Sigmoid colon (tissue), 4 donors: ENCODE measurements at regions not wholly inside any gene's neighbourhood (a gene's known extent, or its start where the extent isn't known, plus 50 kb on each side); places are given as distances from the start of the nearest gene placed in this dataset.

Experiments
- EP300 ChIP-seq, 4 donors: sonication (generic); formaldehyde crosslinking; IDR thresholded peaks; one replicate each; pipeline ENCODE4 v1.6.1; 2017; ENCODE audit warnings: antibody characterized with exemption in 4 of 4
- POLR2A ChIP-seq, 2 donors: fragments of 450-650 bp; IDR thresholded peaks; one replicate each; pipeline ENCODE4 v1.6.1; 2016; ENCODE audit warnings: antibody characterized with exemption in 2 of 2, mild to moderate bottlenecking in 2 of 2, moderate library complexity in 2 of 2
- TF ChIP-seq, protein P1 (sequence below), 4 experiments: fragments of 450-650 bp in 3 of 4; fragments of 200-600 bp in 1 of 4; IDR thresholded peaks; one replicate each; pipeline ENCODE4 v1.5.1; 2016 to 2019; ENCODE audit warnings: antibody characterized with exemption in 4 of 4, mild to moderate bottlenecking in 3 of 4, moderate library complexity in 2 of 4

DNA sequence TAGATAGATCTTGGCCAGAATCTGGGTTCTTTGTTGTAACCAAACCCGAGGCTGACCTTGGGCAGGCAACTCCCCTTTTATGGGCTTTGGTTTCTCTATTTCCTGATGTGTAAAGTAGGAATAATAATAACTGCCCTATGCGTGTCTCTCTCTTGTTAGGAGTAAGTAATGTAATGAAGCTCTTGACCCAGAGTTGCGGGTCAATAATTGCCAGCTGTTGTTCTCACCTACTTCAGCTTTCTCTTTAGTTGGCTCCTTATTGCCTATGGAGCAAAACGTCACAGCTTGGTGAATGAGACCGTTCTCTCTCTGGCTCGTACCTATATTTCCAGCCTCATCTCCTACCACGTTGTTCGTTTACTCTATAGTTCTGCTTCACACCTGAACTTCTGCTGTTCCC is 56.6 kb upstream of the KIRREL3 start:
- TF ChIP-seq, protein P1, sequence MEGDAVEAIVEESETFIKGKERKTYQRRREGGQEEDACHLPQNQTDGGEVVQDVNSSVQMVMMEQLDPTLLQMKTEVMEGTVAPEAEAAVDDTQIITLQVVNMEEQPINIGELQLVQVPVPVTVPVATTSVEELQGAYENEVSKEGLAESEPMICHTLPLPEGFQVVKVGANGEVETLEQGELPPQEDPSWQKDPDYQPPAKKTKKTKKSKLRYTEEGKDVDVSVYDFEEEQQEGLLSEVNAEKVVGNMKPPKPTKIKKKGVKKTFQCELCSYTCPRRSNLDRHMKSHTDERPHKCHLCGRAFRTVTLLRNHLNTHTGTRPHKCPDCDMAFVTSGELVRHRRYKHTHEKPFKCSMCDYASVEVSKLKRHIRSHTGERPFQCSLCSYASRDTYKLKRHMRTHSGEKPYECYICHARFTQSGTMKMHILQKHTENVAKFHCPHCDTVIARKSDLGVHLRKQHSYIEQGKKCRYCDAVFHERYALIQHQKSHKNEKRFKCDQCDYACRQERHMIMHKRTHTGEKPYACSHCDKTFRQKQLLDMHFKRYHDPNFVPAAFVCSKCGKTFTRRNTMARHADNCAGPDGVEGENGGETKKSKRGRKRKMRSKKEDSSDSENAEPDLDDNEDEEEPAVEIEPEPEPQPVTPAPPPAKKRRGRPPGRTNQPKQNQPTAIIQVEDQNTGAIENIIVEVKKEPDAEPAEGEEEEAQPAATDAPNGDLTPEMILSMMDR (IDR thresholded peaks at IDR 0.05), result no peak
- TF ChIP-seq POLR2A (IDR thresholded peaks at IDR 0.05) (no peak), EP300 (IDR thresholded peaks at IDR 0.05) (no peak)
